GM18907 (cell line): ENCODE measurements at regions not wholly inside any gene's neighbourhood (a gene's known extent, or its start where the extent isn't known, plus 50 kb on each side); places are given as distances from the start of the nearest gene placed in this dataset.

ENCODE experiments used
- ATAC-seq: cut with Tn5 transposase; IDR thresholded peaks from one replicate; pipeline ENCODE4 v1.9.1; 2021; ENCODE audit warnings: mild to moderate bottlenecking, moderate library complexity; ENCODE audit not compliant: unreplicated experiment

DNA sequence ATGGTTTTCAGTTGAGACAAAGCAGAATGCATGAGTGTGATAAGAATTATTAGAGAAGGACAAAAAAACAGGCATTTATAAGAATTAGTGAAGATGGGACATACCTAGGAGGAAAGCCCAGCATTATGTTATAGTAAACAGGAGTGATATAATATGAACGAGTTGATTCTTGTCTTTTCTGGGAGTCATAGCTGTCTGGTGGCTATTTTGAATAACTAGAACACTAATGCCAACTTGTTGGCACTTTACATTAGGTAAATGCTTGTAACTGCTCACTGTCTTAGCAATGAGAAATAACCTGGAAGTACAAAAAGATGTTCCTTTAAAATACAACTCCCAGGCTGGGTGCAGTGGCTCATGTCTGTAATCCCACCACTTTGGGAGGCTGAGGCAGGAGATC lies 540.8 kb upstream of the SPHKAP start:
- no peak for ATAC-seq

- ATAC-seq: no peak
These were observed 539.4 kb upstream of the SPHKAP start for GRCh38 chr2:228720895-228721294.

DNA sequence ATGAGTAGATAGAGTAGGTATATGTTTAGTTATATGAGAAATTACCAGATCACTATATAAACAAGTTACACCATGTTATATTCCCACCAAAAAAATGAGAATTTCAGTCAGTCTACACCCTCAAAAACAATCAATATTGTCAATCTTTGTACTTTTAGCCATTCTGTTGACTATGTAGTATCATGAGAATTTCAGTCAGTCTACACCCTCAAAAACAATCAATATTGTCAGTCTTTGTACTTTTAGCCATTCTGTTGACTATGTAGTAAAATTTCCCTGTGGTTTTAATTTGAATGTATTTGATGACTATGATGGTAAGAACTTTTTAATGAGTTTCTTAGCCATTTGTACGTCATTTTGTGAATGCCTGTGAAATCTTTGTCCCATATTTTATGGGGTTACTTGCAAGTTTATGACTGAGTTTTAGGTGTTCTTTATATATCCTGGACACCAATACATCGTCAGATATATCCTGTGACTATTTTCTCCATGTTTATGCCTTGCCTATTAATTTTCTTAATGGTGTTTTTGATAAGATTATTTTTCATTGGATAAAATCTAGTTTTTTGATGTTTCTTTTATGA lies 528.4 kb upstream of the SPHKAP start:
- no peak for ATAC-seq

DNA sequence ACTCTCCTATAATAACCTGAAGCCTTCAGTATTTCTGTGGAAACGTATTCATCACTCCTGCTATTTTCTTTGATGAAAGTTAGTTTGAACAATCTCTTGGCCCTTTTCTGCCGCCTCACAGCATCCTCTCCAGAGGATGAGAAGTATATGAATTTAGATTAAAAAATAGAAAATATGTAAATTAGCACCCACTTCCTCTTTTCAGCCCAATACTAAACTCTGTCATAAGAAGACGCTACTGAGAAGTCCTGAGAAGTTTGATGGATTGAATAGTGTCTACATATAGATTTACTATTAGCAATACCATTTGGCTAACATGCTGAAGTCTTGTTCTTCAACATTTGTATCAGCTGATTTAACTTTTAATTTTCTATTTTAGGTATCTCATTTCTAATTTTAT lies 526.4 kb upstream of the SPHKAP start:
- no peak for ATAC-seq

DNA sequence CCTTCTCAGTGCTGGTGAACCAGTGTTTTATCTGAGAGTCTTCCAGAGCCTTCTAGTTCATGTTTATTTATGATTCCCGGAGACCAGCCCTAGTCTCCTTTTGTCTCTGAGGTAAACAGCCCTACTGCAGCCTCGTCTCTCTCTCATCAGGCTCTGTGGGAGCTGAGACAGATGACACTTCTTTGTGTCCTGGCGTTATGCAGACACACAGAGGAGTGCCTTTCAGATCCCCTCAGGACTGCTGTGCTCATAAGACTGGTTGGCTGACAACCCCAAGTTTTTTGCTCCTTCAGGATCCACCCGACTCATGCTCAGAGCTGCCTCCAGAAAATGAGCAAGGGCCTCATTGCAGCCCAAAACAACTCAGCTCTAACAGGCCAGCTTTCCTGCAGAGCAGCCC lies 523.8 kb upstream of the SPHKAP start:
- ATAC-seq: no peak

DNA sequence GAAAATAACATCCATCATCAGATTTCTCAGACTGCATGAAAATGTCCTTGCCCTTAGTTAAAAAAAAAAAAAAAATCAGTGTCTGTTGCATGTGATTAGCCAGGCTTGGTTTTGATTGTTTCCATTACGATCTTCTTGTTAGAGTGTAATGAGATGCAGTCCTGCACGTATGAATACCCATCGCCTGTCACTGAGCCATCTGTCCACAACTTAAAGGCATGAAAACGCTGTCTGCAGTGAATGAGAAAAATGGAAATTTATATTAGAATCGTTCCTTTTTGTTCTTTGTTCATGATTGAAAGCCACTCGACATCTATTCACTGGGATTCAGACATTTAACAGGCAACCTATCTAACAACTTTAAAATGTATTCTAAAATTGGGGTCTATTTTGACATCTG lies 521.7 kb upstream of the SPHKAP start:
- no peak for ATAC-seq

- ATAC-seq: no peak
These were observed 520.0 kb upstream of the SPHKAP start for GRCh38 chr2:228701506-228701905.

GRCh38 chr2:228700638-228701037 lies 519.2 kb upstream of the SPHKAP start:
- no peak for ATAC-seq

- ATAC-seq: no peak
These were observed 518.4 kb upstream of the SPHKAP start for GRCh38 chr2:228699888-228700287.

- ATAC-seq: no peak
These were observed 517.9 kb upstream of the SPHKAP start for GRCh38 chr2:228699400-228699799.

GRCh38 chr2:228698963-228699362 lies 517.5 kb upstream of the SPHKAP start:
- ATAC-seq: no peak

DNA sequence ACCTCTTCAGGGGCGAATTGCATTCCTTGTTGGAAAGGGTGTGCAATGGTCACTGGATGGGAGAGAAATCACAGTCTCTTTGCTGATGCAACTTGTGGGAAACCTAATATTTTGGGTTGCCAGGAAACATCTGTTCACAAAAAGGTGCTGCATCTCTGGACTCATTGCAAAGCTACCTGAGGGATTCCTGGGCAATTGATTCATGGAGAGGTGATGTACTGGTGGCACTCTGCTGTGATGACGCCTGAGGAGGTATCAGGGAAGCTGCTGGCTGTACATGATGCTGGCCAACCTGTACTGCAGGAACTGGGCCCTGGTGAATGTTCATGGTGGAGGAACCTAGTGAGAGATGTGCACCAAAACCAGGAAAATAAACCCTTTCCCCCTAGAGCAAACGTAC lies 516.0 kb upstream of the SPHKAP start:
- ATAC-seq: no peak

DNA sequence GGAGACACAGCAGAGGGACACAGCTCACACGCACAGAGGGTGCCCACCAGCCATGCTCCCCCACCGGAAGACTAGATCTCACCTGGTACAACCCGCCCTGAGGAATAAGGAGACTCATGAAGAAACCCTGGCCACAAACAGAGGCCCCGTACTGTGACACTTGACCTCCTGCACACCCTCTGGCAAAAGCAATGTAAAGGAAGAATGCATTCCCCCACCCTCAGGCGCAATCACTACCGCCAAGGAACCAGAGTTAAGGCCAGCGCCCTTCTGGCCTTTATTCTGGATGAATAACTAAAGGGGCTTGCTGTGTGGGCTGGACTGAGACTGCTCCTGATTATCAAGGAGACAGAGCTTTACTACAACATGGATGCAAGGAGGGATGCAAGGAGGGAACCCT lies 509.2 kb upstream of the SPHKAP start:
- no peak for ATAC-seq

- ATAC-seq: no peak
These were observed 507.6 kb upstream of the SPHKAP start for GRCh38 chr2:228689053-228689452.

DNA sequence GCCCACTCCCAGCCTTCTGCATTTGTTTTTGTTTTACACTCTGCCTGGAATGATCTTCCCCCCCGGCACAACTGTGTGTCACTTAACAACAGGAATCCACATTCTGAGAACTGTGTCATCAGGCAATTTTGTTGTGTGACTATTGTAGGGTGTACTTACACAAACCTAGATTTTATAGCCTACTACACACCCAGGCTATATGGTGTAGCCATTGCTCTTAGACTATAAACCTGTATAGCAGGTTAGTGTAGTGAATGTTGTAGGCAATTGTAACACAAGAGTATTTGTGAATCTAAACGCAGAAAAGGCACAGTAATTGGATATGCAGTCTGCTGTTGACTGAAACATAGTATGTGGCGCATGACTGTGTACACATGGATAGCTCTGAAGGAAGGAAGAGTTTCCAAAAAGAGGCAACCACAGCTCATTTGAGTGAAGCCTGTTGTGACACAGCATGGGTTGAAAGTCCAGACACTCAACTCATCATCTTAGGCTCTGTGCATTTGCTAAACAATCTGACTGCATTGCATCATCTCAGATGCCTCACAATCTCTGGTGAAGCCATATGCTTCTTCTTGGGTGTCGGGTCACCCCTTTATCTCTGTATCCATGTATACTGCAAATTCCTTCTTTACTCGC lies 506.6 kb upstream of the SPHKAP start:
- ATAC-seq: no peak

DNA sequence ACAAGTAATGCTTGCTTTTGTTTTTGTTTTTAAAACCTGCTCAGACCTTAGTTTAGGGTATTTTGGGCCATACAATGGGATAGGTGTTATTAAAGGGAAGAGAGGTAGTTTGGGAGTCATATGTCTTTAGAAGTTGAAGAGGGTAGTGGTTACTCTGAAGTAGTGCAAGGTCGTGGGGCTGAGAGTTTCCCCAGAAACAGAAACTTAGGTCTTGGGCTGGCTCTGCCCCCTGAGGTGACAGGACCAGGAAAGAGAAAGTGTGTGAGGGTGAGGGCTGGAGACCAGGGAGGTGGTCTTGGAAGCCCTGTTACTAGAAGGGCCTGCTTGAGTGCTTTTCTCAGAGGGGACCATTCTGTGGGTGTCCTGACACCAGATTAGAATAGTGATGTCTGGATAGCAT lies 500.5 kb upstream of the SPHKAP start:
- no peak for ATAC-seq

DNA sequence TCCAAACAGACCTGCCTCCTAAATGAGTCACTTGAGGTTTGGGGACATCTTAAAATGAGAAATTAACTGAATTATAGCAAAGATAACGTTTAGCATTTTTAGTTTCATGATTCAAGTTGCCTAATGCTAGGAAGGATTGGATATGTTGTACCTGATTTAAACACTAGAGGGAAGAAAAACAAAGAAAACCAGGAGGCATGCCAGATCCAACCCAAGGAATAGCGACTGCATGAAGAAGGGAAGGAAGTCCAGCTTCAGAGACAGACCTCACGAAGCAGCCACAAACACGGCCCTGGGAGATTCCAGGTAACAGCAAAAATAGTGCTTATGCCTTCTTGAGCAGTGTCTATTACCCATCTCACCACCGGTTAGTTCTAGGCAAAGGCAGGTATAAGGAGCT lies 499.9 kb upstream of the SPHKAP start:
- ATAC-seq: no peak

DNA sequence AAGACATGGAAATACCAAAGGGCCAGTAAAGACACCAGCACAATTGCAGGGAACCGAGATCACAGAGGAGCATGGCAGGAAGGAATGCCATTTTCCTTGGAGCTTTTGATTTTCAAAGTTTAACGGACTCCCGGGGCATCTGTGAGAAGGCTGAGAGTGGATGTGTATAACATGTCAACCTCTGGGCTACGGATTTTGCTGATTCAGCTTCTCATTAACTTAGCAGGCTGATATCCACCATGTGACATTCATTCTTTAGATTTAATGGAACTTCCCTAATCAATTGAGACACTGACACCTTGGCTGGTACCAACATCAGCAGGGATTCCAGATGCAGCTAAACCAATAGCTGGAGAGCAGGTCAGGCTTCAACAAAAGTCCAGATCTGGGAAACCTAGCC lies 496.6 kb upstream of the SPHKAP start:
- ATAC-seq: no peak

DNA sequence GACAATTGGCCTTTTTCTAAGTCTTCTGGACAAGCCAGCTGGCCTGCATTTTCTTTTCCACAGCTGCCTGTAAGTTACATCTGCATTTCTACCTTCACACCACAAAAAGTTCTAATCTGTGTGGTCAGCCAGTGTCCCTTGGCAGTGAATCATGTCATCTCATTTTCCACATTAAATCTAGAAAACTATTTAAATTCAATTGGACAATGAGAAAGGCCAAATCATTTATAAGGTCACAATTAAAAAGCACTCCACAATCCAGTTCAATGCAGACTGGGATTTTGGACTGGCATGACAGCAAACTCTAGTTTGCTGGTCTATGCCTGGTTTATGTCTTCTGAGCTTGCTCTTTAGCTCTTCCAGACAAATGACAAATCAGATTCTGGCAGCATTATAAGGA lies 494.2 kb upstream of the SPHKAP start:
- no peak for ATAC-seq

DNA sequence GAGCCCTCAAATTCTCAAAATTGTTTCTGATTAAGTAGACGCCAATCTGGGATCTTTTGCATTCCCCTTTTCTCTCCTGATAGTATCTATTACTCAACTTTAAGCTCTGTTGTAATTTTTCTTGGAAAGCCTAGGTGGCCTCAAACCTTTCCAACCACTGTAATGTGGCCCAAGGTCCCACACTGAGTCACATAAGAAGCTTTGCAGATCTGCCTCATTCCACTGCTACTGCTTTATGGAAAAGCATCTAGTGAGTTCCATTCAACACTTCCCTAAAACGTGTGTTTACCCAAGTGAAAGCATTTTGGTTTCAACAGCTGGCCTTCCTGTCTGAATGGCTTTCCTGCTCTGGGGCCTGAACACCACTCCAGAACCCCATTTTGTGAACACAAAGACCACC lies 493.6 kb upstream of the SPHKAP start:
- ATAC-seq: no peak

GRCh38 chr2:228673876-228674554 lies 492.5 kb upstream of the SPHKAP start:
- ATAC-seq: no peak

DNA sequence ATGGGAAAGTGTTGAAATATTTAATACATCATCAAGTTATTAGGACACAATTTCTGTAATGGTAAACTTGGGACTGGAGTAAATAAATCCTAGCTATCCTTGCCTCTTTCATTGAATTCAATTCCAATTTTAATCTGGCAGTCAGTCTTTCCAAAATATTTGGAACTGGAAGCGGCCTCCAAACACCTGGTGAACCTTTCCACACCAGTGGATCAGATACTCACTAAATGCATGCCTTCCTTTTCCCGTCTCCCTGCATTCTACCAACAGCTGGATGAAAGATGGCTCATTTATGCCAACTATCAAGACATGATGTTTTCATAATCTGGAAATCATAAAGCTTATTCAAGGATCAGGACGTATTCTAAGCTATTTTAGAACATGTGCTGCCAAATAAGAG lies 488.2 kb upstream of the SPHKAP start:
- ATAC-seq: no peak

DNA sequence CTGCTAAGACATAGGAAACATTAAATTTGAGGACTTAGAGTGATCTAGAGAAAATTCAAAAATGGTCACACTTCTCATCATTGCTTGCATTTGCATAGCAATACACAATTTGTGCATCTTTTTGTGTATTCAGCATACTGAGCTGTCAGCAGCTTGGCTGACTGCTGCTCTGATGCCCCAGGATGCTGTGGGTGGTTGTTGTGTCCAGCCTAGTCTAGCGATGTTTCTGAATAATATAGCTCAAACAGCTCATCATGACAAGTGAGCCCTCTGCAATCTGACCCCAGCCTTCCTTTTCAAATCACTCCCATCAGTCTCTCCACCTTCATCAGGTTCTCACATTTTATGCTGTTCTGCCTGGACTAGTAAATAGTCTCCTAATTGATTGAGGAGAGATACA lies 483.7 kb upstream of the SPHKAP start:
- ATAC-seq: no peak
